ENCODE measurements at regions not wholly inside any gene's neighbourhood (a gene's known extent, or its start where the extent isn't known, plus 50 kb on each side); places are given as distances from the start of the nearest gene placed in this dataset.

DNA sequence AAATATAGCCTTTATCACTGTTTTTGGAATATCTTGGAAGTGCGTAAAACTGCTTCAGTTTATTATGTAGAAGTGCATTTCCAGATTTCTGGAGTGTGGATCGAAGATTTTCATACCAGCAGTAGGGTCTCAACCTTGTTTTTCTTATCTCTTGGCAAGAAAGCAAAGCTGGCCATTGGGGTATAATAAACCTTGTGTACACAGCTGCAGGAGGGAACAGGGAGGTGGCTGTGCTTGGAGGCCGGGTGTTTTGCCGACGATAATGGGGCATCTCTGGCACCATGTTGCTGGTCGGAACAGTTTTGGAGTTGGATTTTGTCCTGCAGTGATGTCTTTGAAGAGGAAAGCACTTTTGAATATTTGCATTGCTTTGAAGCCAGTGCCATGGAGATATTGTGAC, 308.8 kb upstream of the DMRT1 start:
- ChIA-PET POLR2A (no interaction called here), CTCF (no interaction called here)
- TF ChIP-seq FOXK2 (IDR thresholded peaks at IDR 0.05) (no peak), LEF1 (IDR thresholded peaks at IDR 0.05; ENCODE audit: borderline replicate concordance) (no peak), SUZ12 (IDR thresholded peaks at IDR 0.05) (no peak), HDGF (IDR thresholded peaks at IDR 0.05; ENCODE audit: borderline replicate concordance) (no peak), FOXM1 (IDR thresholded peaks at IDR 0.05; ENCODE audit: borderline replicate concordance) (no peak), ARNT (IDR thresholded peaks at IDR 0.05) (no peak), ELF4 (IDR thresholded peaks at IDR 0.05) (no peak), CTBP1 (IDR thresholded peaks at IDR 0.05; ENCODE audit: borderline replicate concordance) (no peak), TARDBP (IDR thresholded peaks at IDR 0.05) (no peak), ZNF384 (IDR thresholded peaks at IDR 0.05) (no peak), BHLHE40 (IDR thresholded peaks at IDR 0.05; ENCODE audit: borderline replicate concordance) (no peak), FOXA1 (IDR thresholded peaks at IDR 0.05) (no peak), L3MBTL2 (conservative IDR thresholded peaks at IDR 0.05) (no peak)
- TF ChIP-seq, protein P1, sequence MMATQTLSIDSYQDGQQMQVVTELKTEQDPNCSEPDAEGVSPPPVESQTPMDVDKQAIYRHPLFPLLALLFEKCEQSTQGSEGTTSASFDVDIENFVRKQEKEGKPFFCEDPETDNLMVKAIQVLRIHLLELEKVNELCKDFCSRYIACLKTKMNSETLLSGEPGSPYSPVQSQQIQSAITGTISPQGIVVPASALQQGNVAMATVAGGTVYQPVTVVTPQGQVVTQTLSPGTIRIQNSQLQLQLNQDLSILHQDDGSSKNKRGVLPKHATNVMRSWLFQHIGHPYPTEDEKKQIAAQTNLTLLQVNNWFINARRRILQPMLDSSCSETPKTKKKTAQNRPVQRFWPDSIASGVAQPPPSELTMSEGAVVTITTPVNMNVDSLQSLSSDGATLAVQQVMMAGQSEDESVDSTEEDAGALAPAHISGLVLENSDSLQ (IDR thresholded peaks at IDR 0.05) = no peak
- no peak for DNase-seq (ENCODE audit: extremely low spot score)

DNA sequence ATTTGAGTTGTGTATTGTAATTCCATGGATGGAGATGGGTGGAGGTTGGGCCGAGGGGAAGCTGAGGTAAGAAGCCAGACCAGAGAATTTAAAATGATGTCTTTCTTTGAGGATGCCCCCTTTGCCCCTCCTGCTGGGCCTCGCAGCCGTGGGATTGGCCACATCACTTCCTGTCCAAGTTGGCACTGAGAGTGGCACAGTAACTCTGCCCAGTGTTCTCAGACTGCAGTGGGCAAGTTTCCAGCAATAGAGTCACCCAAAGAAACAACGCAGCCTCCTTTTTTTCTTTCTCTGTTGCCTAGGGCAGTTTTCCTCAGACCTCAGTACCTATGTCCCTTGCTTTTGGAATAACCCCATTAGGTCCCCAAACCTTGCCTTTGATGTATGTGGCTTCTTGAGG, 306.6 kb upstream of the DMRT1 start:
- CTCF ChIA-PET = no interaction called here
- POLR2A ChIA-PET = no interaction called here
- TF ChIP-seq HDGF (IDR thresholded peaks at IDR 0.05; ENCODE audit: borderline replicate concordance) = no peak
- TF ChIP-seq TARDBP (IDR thresholded peaks at IDR 0.05) = no peak
- no peak for TF ChIP-seq ZNF384 (IDR thresholded peaks at IDR 0.05)
- TF ChIP-seq L3MBTL2 (conservative IDR thresholded peaks at IDR 0.05) = no peak
- TF ChIP-seq FOXA1 (IDR thresholded peaks at IDR 0.05) = no peak
- no peak for TF ChIP-seq BHLHE40 (IDR thresholded peaks at IDR 0.05; ENCODE audit: borderline replicate concordance)
- TF ChIP-seq FOXK2 (IDR thresholded peaks at IDR 0.05) = no peak
- TF ChIP-seq, protein P1 (IDR thresholded peaks at IDR 0.05) = no peak
- no peak for TF ChIP-seq FOXM1 (IDR thresholded peaks at IDR 0.05; ENCODE audit: borderline replicate concordance)
- TF ChIP-seq SP1 (IDR thresholded peaks at IDR 0.05) = no peak
- no peak for TF ChIP-seq ARNT (IDR thresholded peaks at IDR 0.05)
- TF ChIP-seq LEF1 (IDR thresholded peaks at IDR 0.05; ENCODE audit: borderline replicate concordance) = no peak
- no peak for TF ChIP-seq ELF4 (IDR thresholded peaks at IDR 0.05)
- no peak for TF ChIP-seq SUZ12 (IDR thresholded peaks at IDR 0.05)
- TF ChIP-seq NFRKB (IDR thresholded peaks at IDR 0.05) = no peak
- TF ChIP-seq CTBP1 (IDR thresholded peaks at IDR 0.05; ENCODE audit: borderline replicate concordance) = no peak
- no peak for DNase-seq (ENCODE audit: extremely low spot score)

GRCh38 chr9:535356-535755, 306.1 kb upstream of the DMRT1 start:
- TF ChIP-seq LEF1 (IDR thresholded peaks at IDR 0.05; ENCODE audit: borderline replicate concordance) (no peak), TARDBP (IDR thresholded peaks at IDR 0.05) (no peak), CTBP1 (IDR thresholded peaks at IDR 0.05; ENCODE audit: borderline replicate concordance) (no peak), BHLHE40 (IDR thresholded peaks at IDR 0.05; ENCODE audit: borderline replicate concordance) (no peak), FOXA1 (IDR thresholded peaks at IDR 0.05) (no peak), ELF4 (IDR thresholded peaks at IDR 0.05) (no peak), ARNT (IDR thresholded peaks at IDR 0.05) (no peak), ZNF384 (IDR thresholded peaks at IDR 0.05) (no peak), FOXK2 (IDR thresholded peaks at IDR 0.05) (no peak), SP1 (IDR thresholded peaks at IDR 0.05) (no peak)
- TF ChIP-seq, protein P1 (IDR thresholded peaks at IDR 0.05) = no peak
- no peak for DNase-seq (ENCODE audit: extremely low spot score)
- CTCF ChIA-PET = no interaction called here
- POLR2A ChIA-PET = no interaction called here

DNA sequence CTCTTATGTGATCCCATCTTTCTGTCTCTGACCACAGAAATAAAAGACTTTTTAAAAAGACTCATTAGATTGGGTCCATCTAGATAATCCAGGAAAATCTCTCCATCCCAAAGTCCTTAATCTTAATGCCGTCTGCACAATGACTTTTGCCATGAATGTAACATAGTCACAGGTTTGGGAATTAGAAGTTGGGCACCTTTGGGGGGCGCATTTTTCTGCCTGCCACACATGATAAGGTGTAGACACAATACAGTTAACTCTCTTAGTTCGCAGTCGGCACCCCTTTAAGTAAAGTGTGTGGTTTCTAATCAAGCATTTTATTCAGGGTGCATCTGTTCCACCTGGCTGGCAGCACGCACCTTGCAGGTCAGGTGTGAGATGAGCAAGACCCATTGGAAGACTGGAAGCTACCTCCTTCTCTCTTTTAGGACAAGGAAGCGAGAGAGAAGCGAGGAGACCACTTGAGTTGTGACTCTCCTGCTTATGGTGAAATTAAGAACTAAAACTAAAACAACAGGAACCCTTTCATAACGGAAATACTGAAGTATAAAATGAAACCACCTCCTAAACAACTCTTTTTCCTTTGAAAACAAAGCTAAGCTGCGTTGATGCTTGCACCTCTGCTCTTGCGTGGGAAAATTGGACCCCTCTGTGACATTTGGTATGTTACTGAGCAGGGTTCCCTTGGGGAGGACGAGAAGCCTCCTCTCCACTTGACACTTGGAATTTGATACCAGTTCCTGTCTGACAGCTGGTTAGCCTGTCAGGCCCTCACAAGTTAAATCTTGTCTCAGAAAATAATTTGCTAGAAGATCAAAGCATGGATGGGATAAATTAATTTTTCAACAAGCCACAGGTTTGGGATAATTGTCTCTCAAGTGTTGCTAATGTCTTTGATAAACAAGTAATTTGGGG, 304.6 kb upstream of the DMRT1 start:
- ChIA-PET POLR2A (no interaction called here), CTCF (no interaction called here)
- no peak for DNase-seq (ENCODE audit: extremely low spot score)
- no peak for TF ChIP-seq SUZ12 (IDR thresholded peaks at IDR 0.05)
- TF ChIP-seq ELF4 (IDR thresholded peaks at IDR 0.05) = no peak
- no peak for TF ChIP-seq FOXK2 (IDR thresholded peaks at IDR 0.05)
- no peak for TF ChIP-seq TARDBP (IDR thresholded peaks at IDR 0.05)
- no peak for TF ChIP-seq BHLHE40 (IDR thresholded peaks at IDR 0.05; ENCODE audit: borderline replicate concordance)
- TF ChIP-seq HDGF (IDR thresholded peaks at IDR 0.05; ENCODE audit: borderline replicate concordance) = no peak
- no peak for TF ChIP-seq FOXM1 (IDR thresholded peaks at IDR 0.05; ENCODE audit: borderline replicate concordance)
- no peak for TF ChIP-seq CTBP1 (IDR thresholded peaks at IDR 0.05; ENCODE audit: borderline replicate concordance)
- TF ChIP-seq L3MBTL2 (conservative IDR thresholded peaks at IDR 0.05) = no peak
- TF ChIP-seq ARNT (IDR thresholded peaks at IDR 0.05) = no peak
- TF ChIP-seq ZNF384 (IDR thresholded peaks at IDR 0.05) = no peak
- no peak for TF ChIP-seq NFRKB (IDR thresholded peaks at IDR 0.05)
- TF ChIP-seq, protein P1 (IDR thresholded peaks at IDR 0.05) = no peak
- no peak for TF ChIP-seq LEF1 (IDR thresholded peaks at IDR 0.05; ENCODE audit: borderline replicate concordance)
- no peak for TF ChIP-seq SP1 (IDR thresholded peaks at IDR 0.05)
- TF ChIP-seq FOXA1 (IDR thresholded peaks at IDR 0.05) = no peak

DNA sequence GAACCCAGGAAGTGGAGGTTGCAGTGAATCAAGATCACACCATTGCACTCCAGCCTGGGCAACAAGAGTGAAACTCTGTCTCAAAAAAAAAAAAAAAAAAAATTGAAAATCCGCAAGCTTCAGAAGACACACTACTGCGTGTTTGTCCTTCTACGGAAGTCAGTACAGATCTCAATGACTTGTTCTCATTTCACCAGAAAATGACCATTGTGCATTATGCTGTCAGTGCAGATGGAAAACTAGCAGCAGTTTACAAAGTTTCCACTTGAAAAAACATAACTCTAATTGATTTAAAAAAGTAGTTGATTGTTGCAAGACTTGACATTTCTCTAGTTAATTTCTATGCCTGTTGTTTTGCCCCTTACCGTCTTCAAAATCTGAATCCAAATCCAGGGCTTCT, 298.0 kb upstream of the DMRT1 start:
- CTCF ChIA-PET = no interaction called here
- DNase-seq (ENCODE audit: extremely low spot score) = no peak
- POLR2A ChIA-PET = no interaction called here
- TF ChIP-seq FOXK2 (IDR thresholded peaks at IDR 0.05) = no peak
- no peak for TF ChIP-seq ELF4 (IDR thresholded peaks at IDR 0.05)
- no peak for TF ChIP-seq L3MBTL2 (conservative IDR thresholded peaks at IDR 0.05)
- no peak for TF ChIP-seq ZNF384 (IDR thresholded peaks at IDR 0.05)
- TF ChIP-seq TARDBP (IDR thresholded peaks at IDR 0.05) = no peak
- no peak for TF ChIP-seq CTBP1 (IDR thresholded peaks at IDR 0.05; ENCODE audit: borderline replicate concordance)
- no peak for TF ChIP-seq HDGF (IDR thresholded peaks at IDR 0.05; ENCODE audit: borderline replicate concordance)
- TF ChIP-seq NFRKB (IDR thresholded peaks at IDR 0.05) = no peak
- TF ChIP-seq ARNT (IDR thresholded peaks at IDR 0.05) = no peak
- no peak for TF ChIP-seq BHLHE40 (IDR thresholded peaks at IDR 0.05; ENCODE audit: borderline replicate concordance)
- TF ChIP-seq FOXA1 (IDR thresholded peaks at IDR 0.05) = no peak
- no peak for TF ChIP-seq SP1 (IDR thresholded peaks at IDR 0.05)
- no peak for TF ChIP-seq FOXM1 (IDR thresholded peaks at IDR 0.05; ENCODE audit: borderline replicate concordance)
- TF ChIP-seq, protein P1 (IDR thresholded peaks at IDR 0.05) = no peak

Measured in HEK293T (cell line).